Psoas muscle (tissue), 7 donors: ENCODE measurements at regions not wholly inside any gene's neighbourhood (a gene's known extent, or its start where the extent isn't known, plus 50 kb on each side); places are given as distances from the start of the nearest gene placed in this dataset.

Experiments
- ATAC-seq, 4 donors: fragments of 200-7000 bp; cut with Tn5 transposase; one replicate each; pipeline ENCODE4 v1.9.1; 2020; ENCODE audit warnings: moderate library complexity in 3 of 4, mild to moderate bottlenecking in 2 of 4
- DNase-seq, 2 donors: peaks; one replicate each; pipeline ENCODE4 v3.0.0-alpha.2; 2020
- H3K27ac ChIP-seq: fragments of 200-600 bp; one replicate; pipeline ENCODE4 v1.8.0; 2022
- H3K27me3 ChIP-seq, 3 donors: fragments of 200-600 bp in 1 of 3; one replicate each; pipeline versions ENCODE4 v1.6.1 to v1.8.0; 2013 to 2022; ENCODE audit warnings: low read length in 2 of 3, mild to moderate bottlenecking in 2 of 3, moderate library complexity in 1 of 3; ENCODE audit not compliant: insufficient read depth in 3 of 3
- H3K36me3 ChIP-seq, 2 donors: fragments of 200-600 bp in 1 of 2; one replicate each; pipeline versions ENCODE4 v1.6.1 to v1.8.0; 2013 to 2022; ENCODE audit warnings: low read depth in 1 of 2, mild to moderate bottlenecking in 1 of 2, moderate library complexity in 1 of 2; ENCODE audit not compliant: insufficient read depth in 1 of 2
- H3K4me1 ChIP-seq: fragments of 200-600 bp; one replicate; pipeline ENCODE4 v1.8.0; 2022
- H3K4me3 ChIP-seq: fragments of 200-600 bp; one replicate; pipeline ENCODE4 v1.8.0; 2022; ENCODE audit warnings: mild to moderate bottlenecking
- H3K9me3 ChIP-seq: fragments of 200-600 bp; one replicate; pipeline ENCODE4 v1.8.0; 2022
- CTCF ChIP-seq: fragments of 200-600 bp; IDR thresholded peaks from one replicate; pipeline ENCODE4 v1.8.0; 2022; ENCODE audit warnings: antibody characterized with exemption
- WGBS, 3 donors: extraction: QIAGEN DNeasy Blood & Tissue Kit; methylation state at CpG; one replicate each; pipeline versions ENCODE4 v1.1.6 to v1.1.7; 2013; 5-methylcytosine and 5-hydroxymethylcytosine counted together
- intact Hi-C, 2 donors: fragments of 100-400 bp; cut with DNase I; formaldehyde crosslinking; loops; one replicate each; pipeline versions ENCODE4 v1.11.0 to v1.14.2; 2022
- donor health status: healthy with polysubstance abuse.
- donor health status: DM: no; HTN: no; CAD: no; lungs with moderate emphysema.
- donor health status: Bipolar disorder and iron deficiency.
- donor health status: healthy.
- donor health status: DM: yes; HTN: yes; CAD: no.
- donor health status: DM: no; HTN: no; CAD: no.
- donor health status: DM: yes; HTN: yes; CAD: no.

GRCh38 chr5:36438765-36439561 is 137.3 kb upstream of the RANBP3L start:
- intact Hi-C loops = no loop called here
- H3K4me1 ChIP-seq = no peaks in the 10 kb centered on the region
- H3K27me3 ChIP-seq = no peaks in the 10 kb centered on the region
- no peak for ATAC-seq
- no peaks in the 10 kb centered on the region for H3K9me3 ChIP-seq
- no peak for TF ChIP-seq CTCF
- H3K4me3 ChIP-seq = no peak overlapping the region
- H3K27ac ChIP-seq = no peak overlapping the region
- no peak for DNase-seq
- H3K36me3 ChIP-seq = no peaks in the 10 kb centered on the region
- 51 to 60% (median 59%) methylated on average over 6 of the region's 6 CpGs for WGBS, 3 donors

GRCh38 chr5:36440300-36440699 is 138.6 kb upstream of the RANBP3L start:
- WGBS, 3 donors = 91 to 93% (median 91%) methylated on average over 5 of the region's 5 CpGs
- intact Hi-C loops = no loop called here
- H3K27ac ChIP-seq = no peak overlapping the region
- H3K9me3 ChIP-seq = no peaks in the 10 kb centered on the region
- no peak overlapping the region for H3K4me3 ChIP-seq
- H3K4me1 ChIP-seq = no peaks in the 10 kb centered on the region
- no peak for DNase-seq
- H3K36me3 ChIP-seq = no peaks in the 10 kb centered on the region
- no peak for ATAC-seq
- no peak for TF ChIP-seq CTCF
- no peaks in the 10 kb centered on the region for H3K27me3 ChIP-seq

DNA sequence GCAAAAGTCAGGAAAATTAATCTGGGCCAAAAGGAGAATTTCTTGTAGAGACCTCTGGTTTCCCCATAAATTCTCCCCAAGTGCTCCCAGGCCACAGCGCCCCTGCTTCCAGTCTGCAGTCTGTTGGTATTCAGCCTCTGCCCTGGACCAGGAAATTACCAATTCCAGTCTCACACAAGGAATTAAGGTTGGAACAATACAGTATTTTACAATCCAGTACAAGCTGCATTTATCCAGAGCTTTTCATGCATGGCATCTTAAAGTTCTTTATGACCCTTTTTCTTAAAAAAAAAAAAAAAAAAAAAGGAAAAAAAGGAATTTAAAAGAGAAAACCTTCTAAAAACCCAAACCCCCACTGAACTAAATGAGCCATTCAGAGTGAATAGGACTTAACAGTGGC is 139.6 kb upstream of the RANBP3L start:
- H3K27ac ChIP-seq = no peak overlapping the region
- H3K9me3 ChIP-seq = no peaks in the 10 kb centered on the region
- H3K27me3 ChIP-seq = no peaks in the 10 kb centered on the region
- intact Hi-C loops = no loop called here
- no peak overlapping the region for H3K4me3 ChIP-seq
- no peaks in the 10 kb centered on the region for H3K36me3 ChIP-seq
- DNase-seq = no peak
- WGBS, 3 donors = 79 to 85% (median 85%) methylated on average over 1 of the region's 1 CpG
- no peaks in the 10 kb centered on the region for H3K4me1 ChIP-seq
- no peak for ATAC-seq
- no peak for TF ChIP-seq CTCF

GRCh38 chr5:36442352-36442751 is 140.7 kb upstream of the RANBP3L start:
- intact Hi-C loops = no loop called here
- H3K36me3 ChIP-seq = no peaks in the 10 kb centered on the region
- 83 to 92% (median 86%) methylated on average over 7 of the region's 7 CpGs for WGBS, 3 donors
- no peak overlapping the region for H3K4me3 ChIP-seq
- H3K9me3 ChIP-seq = no peaks in the 10 kb centered on the region
- ATAC-seq (no peak), DNase-seq (no peak)
- no peak overlapping the region for H3K27ac ChIP-seq
- H3K4me1 ChIP-seq = no peaks in the 10 kb centered on the region
- TF ChIP-seq CTCF = no peak
- no peaks in the 10 kb centered on the region for H3K27me3 ChIP-seq

DNA sequence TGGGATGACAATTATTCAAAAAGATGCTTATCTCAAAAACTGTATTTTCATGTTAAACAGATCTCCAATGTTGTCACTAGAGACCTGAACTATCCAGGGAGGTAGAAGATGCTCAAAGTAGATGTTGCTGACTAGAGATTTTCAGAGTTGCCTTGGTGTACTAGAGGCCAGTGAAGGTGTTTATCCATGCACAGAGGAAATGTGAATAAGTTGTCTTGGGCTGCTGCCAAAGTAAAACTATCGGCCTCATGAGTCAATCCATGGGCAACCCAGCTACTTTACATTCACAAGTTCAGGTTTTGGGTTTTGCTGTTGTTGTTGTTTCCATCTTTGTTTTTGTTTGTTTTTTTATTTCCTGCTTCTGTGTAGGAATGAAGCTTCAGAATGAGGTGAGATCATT is 141.1 kb upstream of the RANBP3L start:
- no peak overlapping the region for H3K4me3 ChIP-seq
- intact Hi-C loops = no loop called here
- no peaks in the 10 kb centered on the region for H3K36me3 ChIP-seq
- H3K4me1 ChIP-seq = no peaks in the 10 kb centered on the region
- no peak for DNase-seq
- H3K9me3 ChIP-seq = no peaks in the 10 kb centered on the region
- H3K27me3 ChIP-seq = no peaks in the 10 kb centered on the region
- ATAC-seq = no peak
- 26 to 50% (median 33%) methylated on average over 1 of the region's 1 CpG for WGBS, 3 donors
- TF ChIP-seq CTCF = no peak
- H3K27ac ChIP-seq = no peak overlapping the region
